ENCODE measurements at regions not wholly inside any gene's neighbourhood (a gene's known extent, or its start where the extent isn't known, plus 50 kb on each side); places are given as distances from the start of the nearest gene placed in this dataset.

DNA sequence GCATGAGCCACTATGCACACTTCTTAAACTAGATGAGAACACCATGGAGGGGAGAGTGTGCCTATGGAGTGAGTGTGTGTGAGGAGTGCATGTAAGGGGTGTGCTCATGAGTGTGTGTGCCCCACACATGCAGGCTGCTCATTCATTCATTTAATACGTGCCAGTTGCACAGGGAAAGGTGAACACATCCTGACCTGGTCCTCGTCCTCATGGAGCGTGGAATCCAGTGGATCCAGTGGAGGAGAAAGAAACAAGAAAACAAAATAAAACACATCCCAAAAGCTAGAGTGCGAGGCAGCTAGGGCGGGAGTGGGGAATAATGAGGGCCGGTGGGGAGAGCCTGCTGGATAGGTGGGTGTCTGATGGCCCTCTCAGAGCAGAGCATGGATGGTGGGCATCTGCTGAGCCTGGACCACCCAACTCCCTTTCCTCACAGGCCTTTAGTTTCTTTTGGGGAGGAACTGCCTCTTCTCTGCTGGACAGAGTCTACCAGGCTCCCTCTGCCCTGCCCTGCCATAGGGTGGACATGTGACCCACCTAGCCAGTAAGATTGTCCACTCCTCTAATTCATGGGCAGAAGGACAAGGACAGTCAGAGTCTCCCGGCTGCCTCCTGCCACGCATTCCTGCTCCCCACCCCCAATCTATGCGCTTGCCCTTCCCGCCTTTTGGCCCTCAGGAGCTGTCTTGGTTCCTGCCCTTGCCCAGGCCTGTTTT, 204.3 kb downstream of the RAB11FIP4 start:
- Histone ChIP-seq H3K27me3 (no peaks in the 10 kb centered on the region), H3K4me1 (peaks cover 0 to 13% (median 9%) of the 10 kb centered on the region in 4 donors), H3K27ac (peak overlapping the region in 2 of 4 donors; percentile 57 to 84), H3K4me3 (no peak overlapping the region), H3K9me3 (no peaks in the 10 kb centered on the region), H3K36me3 (peaks cover 0 to 6% (median 0%) of the 10 kb centered on the region in 3 donors)
- no peak for TF ChIP-seq POLR2A (IDR thresholded peaks at IDR 0.05)
- no peak for TF ChIP-seq EP300 (IDR thresholded peaks at IDR 0.05)
- TF ChIP-seq, protein P1, sequence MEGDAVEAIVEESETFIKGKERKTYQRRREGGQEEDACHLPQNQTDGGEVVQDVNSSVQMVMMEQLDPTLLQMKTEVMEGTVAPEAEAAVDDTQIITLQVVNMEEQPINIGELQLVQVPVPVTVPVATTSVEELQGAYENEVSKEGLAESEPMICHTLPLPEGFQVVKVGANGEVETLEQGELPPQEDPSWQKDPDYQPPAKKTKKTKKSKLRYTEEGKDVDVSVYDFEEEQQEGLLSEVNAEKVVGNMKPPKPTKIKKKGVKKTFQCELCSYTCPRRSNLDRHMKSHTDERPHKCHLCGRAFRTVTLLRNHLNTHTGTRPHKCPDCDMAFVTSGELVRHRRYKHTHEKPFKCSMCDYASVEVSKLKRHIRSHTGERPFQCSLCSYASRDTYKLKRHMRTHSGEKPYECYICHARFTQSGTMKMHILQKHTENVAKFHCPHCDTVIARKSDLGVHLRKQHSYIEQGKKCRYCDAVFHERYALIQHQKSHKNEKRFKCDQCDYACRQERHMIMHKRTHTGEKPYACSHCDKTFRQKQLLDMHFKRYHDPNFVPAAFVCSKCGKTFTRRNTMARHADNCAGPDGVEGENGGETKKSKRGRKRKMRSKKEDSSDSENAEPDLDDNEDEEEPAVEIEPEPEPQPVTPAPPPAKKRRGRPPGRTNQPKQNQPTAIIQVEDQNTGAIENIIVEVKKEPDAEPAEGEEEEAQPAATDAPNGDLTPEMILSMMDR (IDR thresholded peaks at IDR 0.05): no peak
- 78 to 85% methylated on average over 10 of the region's 10 CpGs for WGBS, 2 donors
- no peak for DNase-seq (ENCODE audit: low spot score in 2 of 2)

DNA sequence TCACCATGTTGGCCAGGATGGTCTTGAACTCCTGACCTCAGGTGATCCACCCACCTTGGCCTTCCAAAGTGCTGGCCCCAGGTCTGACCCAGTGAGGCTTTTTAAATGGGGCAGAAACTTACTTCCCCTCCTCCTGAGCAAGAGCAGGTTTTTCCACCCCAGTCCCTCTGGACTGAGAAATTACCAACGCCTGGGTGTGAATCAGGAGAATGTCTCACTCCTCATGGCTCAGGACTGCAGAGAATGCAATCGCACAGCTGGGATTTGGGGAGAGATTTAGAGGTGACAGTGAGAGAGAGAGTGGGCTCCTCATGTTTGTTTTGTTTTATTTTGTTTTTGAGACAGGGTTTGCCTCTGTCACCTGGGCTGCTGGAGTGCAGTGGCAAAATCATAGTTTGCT, 203.6 kb downstream of the RAB11FIP4 start:
- Histone ChIP-seq H3K4me3 (no peak overlapping the region), H3K27me3 (no peaks in the 10 kb centered on the region), H3K36me3 (peaks cover 0 to 6% (median 0%) of the 10 kb centered on the region in 3 donors), H3K4me1 (peaks cover 0 to 13% (median 9%) of the 10 kb centered on the region in 4 donors), H3K9me3 (no peaks in the 10 kb centered on the region), H3K27ac (no peak overlapping the region)
- DNase-seq (ENCODE audit: low spot score in 2 of 2): no peak
- TF ChIP-seq, protein P1 (IDR thresholded peaks at IDR 0.05): no peak
- TF ChIP-seq POLR2A (IDR thresholded peaks at IDR 0.05) (no peak), EP300 (IDR thresholded peaks at IDR 0.05) (no peak)
- 77 to 87% methylated on average over 2 of the region's 2 CpGs for WGBS, 2 donors

DNA sequence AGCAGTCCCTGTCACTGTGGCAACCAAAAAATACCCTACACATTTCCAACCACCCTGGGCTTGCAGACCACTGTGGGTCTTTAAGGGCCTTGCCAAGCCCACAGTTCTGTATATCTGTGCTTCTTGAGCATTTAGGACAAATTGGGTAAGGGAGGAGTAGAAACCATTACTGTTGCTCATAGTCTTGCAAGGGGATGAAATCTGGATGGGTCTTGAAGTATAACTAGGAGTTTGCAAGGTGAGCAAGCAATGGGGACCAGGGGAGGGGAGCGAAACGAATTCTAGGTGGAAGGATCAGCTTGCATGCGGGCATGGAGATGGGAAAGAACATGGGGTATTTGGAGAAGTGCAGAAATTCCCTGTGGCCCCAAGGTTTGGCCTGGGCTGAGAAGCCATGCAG, 202.9 kb downstream of the RAB11FIP4 start:
- TF ChIP-seq EP300 (IDR thresholded peaks at IDR 0.05) (no peak), POLR2A (IDR thresholded peaks at IDR 0.05) (no peak)
- TF ChIP-seq, protein P1 (IDR thresholded peaks at IDR 0.05): no peak
- DNase-seq (ENCODE audit: low spot score in 2 of 2): no peak
- no peaks in the 10 kb centered on the region for H3K9me3 ChIP-seq
- no peak overlapping the region for H3K27ac ChIP-seq
- H3K27me3 ChIP-seq: no peaks in the 10 kb centered on the region
- peaks cover 0 to 13% (median 9%) of the 10 kb centered on the region in 4 donors for H3K4me1 ChIP-seq
- WGBS, 2 donors: 95 to 96% methylated on average over 3 of the region's 3 CpGs
- peaks cover 0 to 6% (median 0%) of the 10 kb centered on the region in 3 donors for H3K36me3 ChIP-seq
- no peak overlapping the region for H3K4me3 ChIP-seq

DNA sequence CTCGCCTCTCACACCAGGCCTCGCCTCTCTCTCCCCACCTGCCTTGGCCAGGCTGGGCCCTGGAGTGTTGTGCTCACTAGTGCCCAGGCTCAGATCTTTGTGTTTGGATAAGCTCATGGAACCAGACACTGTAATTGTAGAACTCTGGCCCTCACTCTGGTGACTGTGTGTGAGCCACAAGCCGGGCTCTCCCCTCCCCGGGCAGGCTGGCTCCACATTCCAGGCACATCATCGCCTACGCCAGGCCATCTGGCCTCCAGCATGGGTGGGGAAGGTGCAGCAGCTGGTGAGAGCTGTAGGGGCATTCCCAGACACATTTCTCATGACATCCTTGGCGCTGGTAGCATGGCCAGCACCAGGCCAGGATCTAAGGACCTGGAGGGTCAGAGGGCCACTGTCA, 202.3 kb downstream of the RAB11FIP4 start:
- Histone ChIP-seq H3K27ac (no peak overlapping the region), H3K4me1 (peaks cover 0 to 13% (median 9%) of the 10 kb centered on the region in 4 donors), H3K9me3 (no peaks in the 10 kb centered on the region), H3K27me3 (no peaks in the 10 kb centered on the region), H3K4me3 (no peak overlapping the region), H3K36me3 (peaks cover 0 to 6% (median 0%) of the 10 kb centered on the region in 3 donors)
- DNase-seq (ENCODE audit: low spot score in 2 of 2): no peak
- WGBS, 2 donors: 83 to 97% methylated on average over 5 of the region's 7 CpGs
- TF ChIP-seq, protein P1 (IDR thresholded peaks at IDR 0.05): no peak
- TF ChIP-seq POLR2A (IDR thresholded peaks at IDR 0.05) (no peak), EP300 (IDR thresholded peaks at IDR 0.05) (no peak)

DNA sequence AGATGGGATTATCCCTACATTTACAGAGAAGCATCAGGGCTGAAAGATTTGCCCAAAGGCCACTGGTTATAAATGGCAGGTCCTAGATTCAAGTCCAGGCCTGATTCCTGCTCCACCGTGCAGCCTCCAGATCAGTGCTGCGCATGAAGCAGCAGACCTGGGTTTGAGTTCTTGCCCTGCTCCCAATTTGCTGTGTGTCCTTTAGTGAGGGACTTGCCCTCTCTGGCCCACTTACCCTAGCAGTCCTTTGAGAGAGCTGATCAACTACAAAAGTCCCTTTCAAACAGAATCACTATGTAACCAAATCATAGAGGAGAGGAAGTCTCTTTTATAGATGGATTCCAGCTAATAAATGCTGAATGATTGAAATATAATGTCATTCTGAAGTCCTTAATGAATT, 200.4 kb downstream of the RAB11FIP4 start:
- Histone ChIP-seq H3K4me1 (peaks cover 0 to 19% (median 9%) of the 10 kb centered on the region in 4 donors), H3K27ac (no peak overlapping the region), H3K27me3 (no peaks in the 10 kb centered on the region), H3K4me3 (no peak overlapping the region), H3K36me3 (peaks cover 0 to 6% (median 0%) of the 10 kb centered on the region in 3 donors), H3K9me3 (no peaks in the 10 kb centered on the region)
- DNase-seq (ENCODE audit: low spot score in 2 of 2): no peak
- TF ChIP-seq EP300 (IDR thresholded peaks at IDR 0.05): no peak
- TF ChIP-seq POLR2A (IDR thresholded peaks at IDR 0.05): no peak
- TF ChIP-seq, protein P1 (IDR thresholded peaks at IDR 0.05): no peak
- 88 to 95% methylated on average over 2 of the region's 2 CpGs for WGBS, 2 donors
